22Rv1 (cell line): ENCODE measurements at regions not wholly inside any gene's neighbourhood (a gene's known extent, or its start where the extent isn't known, plus 50 kb on each side); places are given as distances from the start of the nearest gene placed in this dataset.

Experiments used
- H3K27ac ChIP-seq: fragments of 450-650 bp; 2 replicates; pipeline ENCODE4 v1.5.1; 2017
- ZFX ChIP-seq: fragments of 450-650 bp; IDR thresholded peaks from 2 replicates; pipeline ENCODE4 v1.6.1; 2017; ENCODE audit warnings: antibody characterized with exemption, borderline replicate concordance
- TF ChIP-seq, protein P1 (sequence below): fragments of 450-650 bp; IDR thresholded peaks from 2 replicates; pipeline ENCODE4 v1.5.1; 2017; ENCODE audit warnings: mild to moderate bottlenecking

DNA sequence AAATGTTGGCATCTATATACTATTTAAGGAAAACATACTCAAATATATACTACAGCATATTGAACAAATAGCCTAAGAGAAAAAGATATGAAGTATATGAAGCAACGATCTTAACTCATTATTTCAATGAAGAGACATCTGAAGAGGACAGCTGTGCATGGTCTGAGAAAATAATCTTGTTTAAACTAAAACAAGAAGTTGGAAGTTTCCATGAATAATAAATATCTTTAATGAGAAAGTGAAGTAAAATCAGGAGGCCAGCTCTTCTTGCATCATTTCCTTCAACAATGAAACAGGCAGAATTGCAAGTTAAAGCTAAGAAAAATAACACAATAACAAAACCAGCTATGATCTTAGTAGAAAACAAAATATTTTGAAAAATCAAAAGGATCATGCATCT lies 1265.4 kb upstream of the MAP3K7 start:
- H3K27ac ChIP-seq, result 0 out of 2 replicates have a peak overlapping the region, but pooled peaks have one; percentile 22
- TF ChIP-seq, protein P1, sequence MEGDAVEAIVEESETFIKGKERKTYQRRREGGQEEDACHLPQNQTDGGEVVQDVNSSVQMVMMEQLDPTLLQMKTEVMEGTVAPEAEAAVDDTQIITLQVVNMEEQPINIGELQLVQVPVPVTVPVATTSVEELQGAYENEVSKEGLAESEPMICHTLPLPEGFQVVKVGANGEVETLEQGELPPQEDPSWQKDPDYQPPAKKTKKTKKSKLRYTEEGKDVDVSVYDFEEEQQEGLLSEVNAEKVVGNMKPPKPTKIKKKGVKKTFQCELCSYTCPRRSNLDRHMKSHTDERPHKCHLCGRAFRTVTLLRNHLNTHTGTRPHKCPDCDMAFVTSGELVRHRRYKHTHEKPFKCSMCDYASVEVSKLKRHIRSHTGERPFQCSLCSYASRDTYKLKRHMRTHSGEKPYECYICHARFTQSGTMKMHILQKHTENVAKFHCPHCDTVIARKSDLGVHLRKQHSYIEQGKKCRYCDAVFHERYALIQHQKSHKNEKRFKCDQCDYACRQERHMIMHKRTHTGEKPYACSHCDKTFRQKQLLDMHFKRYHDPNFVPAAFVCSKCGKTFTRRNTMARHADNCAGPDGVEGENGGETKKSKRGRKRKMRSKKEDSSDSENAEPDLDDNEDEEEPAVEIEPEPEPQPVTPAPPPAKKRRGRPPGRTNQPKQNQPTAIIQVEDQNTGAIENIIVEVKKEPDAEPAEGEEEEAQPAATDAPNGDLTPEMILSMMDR, result no peak
- no peak for TF ChIP-seq ZFX

DNA sequence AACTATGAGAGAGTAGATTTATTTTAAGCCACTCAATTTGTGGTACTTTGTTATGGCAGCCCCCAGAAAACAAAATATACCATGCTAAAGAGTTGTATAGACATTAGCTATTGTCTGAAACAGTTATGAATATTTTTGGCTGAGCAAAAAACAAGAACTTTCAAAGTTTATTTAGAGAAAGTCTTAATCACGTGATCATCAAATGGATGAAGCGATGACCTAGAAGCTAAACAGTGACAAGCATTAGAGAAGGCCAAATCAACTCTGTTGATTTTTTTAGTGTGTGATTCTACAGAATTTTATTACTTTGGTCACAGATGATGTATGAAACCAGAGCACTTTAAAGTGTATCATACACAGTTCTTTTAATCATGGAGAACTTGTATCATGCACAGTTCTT lies 1247.9 kb upstream of the MAP3K7 start:
- no peak overlapping the region for H3K27ac ChIP-seq
- TF ChIP-seq, protein P1, result no peak
- no peak for TF ChIP-seq ZFX

DNA sequence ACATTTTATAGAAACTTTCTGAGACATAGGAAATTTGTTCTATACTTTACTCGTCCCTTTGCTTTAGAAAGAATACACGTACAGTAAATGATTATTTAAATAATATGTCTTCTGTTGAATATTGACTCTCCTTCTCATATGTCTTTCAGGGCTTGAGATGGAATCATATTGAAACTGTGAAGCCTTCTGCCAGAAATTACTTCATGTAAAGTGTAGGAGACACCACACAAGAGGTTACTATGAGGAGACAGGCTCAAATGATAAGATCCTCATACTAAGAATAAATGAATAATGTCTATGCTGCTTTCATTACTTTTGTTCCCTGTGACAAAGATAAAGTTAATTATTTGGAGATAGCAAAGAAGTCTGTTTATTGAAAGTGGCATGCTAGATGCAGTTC lies 1240.3 kb upstream of the MAP3K7 start:
- H3K27ac ChIP-seq, result no peak overlapping the region
- no peak for TF ChIP-seq ZFX
- TF ChIP-seq, protein P1, result no peak

DNA sequence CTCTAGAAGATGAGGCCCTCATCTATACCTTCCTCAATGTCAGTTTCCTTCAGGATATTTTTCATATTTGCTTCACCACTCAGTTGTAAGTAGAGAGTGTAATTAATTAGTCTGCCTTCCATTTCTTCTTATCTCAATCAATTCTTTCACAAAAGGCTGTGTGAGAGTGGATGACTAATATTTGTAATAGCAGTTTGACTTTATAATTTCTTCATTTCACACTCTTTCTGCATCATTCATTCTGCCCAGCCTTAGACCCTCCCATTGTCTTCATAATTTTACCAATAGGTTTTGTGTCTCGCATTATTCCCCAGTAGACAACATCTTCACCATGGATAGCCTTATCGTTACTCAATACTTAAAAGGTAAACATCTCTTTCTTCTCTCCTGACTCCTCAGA lies 1239.3 kb upstream of the MAP3K7 start:
- H3K27ac ChIP-seq, result no peak overlapping the region
- TF ChIP-seq, protein P1, result no peak
- TF ChIP-seq ZFX, result no peak

DNA sequence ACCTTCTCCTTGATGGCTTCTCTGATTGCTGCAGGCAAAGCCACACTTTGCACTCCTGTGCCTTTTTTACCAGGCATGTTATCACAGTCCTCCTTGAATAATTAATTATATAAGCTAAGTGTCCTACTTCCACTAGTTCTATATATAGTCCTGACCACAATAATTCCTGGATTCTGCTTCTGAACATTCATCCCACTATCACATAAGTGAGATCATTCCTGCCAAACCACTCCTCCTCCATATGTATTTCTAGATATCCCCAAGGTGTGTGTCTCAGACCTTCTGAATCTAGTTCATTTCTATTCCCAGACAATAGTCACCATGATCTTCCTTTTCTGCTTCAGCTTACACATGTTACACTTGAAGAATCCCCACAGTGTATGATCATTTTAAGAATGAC lies 1237.5 kb upstream of the MAP3K7 start:
- H3K27ac ChIP-seq, result no peak overlapping the region
- TF ChIP-seq ZFX, result no peak
- TF ChIP-seq, protein P1, result no peak

DNA sequence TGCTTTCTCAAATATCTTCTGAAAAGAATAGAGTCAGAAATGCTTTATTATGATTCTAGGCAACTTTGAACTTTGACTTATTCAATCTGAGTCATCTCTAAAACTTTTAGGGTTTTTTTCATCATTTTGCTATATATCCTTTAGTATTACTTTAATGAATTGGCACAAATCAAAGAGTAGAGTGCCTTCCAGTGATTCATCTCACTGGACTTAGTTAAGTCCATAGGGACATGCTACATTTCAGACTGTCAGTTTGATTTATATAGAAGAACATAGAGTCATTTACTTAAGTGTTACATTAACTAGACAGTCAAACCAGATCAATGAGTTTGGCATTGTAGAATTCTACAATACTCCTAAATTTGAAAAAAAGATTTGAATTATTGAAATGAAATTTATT lies 1235.7 kb upstream of the MAP3K7 start:
- TF ChIP-seq ZFX, result no peak
- TF ChIP-seq, protein P1, result no peak
- no peak overlapping the region for H3K27ac ChIP-seq

DNA sequence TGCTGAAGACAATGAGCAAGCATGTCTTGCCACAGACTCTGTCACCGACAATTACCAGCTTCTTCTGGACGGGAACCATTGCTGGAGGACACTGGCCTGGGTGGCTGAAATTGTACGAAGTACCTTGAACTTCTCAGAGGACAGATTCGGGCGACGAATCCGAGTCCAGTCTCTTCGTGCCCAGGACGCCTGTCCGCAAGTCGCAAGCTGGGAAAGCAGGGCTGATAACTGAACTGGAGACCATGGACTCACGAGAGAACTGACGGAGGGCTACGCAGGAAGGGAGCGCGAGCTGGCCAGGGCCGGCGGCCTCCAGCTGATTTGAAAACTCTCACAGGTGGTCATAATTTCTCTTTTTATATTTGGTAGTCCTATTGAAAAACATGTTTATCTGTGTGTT lies 1229.5 kb upstream of the MAP3K7 start:
- TF ChIP-seq, protein P1, result no peak
- no peak for TF ChIP-seq ZFX
- no peak overlapping the region for H3K27ac ChIP-seq
